Amygdala (tissue), 56 donors: ENCODE measurements at regions not wholly inside any gene's neighbourhood (a gene's known extent, or its start where the extent isn't known, plus 50 kb on each side); places are given as distances from the start of the nearest gene placed in this dataset.
"Not testable (repeated sequence)": the region's sequence is repeated elsewhere in the genome, so short reads cannot be mapped to it uniquely, and the experiment has no call there.

Source experiments
- DNase-seq, 56 donors: peaks; one replicate each; lab custom pipeline; 2025; lab: John Stamatoyannopoulos, UW

DNA sequence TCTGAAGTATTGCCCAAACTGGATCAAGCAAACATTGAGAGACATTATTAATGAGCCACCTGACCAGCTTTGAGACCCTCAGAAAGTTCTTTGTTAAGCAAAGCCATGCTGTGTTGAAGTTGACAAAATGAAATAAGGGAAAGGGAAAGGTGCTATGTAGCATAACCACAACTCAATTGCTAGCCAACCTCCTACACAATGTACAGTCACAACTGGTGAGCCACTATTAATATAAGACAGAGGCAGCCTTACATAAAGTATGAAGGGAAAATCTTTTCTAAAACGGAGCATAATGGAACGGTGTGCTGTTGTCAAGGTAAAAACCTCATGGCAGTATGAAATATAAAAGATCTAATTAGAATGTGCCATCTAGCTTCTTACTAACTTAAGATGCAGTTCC, 375.8 kb upstream of the ST8SIA4 start:
- no peak for DNase-seq

DNA sequence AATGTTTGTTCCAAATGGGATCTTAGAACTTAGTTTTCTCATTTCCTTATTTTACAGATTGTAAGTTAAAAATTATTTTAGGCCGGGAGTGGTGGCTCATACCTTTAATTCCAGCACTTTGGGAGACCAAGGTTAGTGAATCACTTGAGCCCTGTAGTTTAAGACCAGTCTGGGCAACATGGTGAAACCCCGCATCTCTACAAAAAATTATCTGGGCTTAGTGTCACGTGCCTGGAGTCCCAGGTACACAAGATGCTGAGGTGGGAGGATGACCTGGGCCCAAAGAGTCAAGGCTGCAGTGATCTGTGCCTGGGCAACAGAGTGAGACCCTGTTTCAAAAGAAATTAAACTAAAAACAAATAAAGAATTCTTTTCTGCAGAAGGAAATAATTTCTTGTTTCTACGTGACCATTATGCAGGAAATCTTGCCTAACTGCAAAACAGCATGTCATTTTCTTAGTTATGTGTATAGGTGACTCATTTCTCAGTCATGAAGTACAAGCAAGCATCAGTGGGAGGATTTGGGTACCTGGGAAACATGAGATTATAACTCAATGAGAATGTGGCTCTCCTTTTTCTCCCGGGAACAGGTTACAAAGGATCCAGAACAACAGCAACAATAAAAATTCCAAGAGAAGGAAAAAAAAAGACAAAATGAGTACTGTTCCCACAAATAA, 375.1 kb upstream of the ST8SIA4 start:
- no peak for DNase-seq

DNA sequence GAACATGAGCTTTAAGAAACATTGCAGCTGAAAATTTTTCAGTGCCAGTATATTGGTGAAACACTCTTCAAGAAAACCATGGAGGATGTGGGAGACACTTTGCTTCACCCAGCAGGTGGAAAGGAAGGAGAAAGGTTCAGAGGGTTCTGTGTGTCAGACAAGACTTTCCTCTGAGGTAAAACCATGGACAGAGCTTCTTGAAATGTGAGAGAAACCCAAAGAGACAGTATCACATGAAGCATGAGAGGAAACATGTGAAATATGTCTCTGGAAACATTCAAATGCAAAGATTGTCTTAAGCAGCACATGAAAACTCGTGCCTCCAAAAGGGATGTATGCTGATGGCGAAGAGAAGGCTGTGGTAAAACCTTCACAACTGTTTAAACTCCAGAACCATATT, 368.9 kb upstream of the ST8SIA4 start:
- DNase-seq: no peak

DNA sequence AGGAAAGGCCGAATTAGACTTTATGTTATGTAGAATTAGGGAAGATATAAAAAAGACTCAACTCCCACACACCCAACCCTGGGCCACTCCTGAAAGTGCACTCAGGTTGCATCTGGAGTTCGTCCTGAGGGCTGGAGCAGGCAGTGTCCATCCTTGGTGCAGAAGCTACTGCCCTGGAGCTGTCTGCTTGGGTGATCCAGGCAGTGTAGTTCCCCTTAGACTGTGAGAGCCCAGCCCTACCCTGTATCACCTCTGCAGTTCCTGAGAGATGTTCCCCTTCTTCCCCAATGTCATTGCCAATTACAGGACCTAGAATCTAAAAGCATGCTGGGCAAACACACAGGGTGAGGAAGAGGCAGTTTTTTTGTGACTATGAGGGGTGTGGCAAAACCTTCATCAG, 368.3 kb upstream of the ST8SIA4 start:
- DNase-seq: no peak

DNA sequence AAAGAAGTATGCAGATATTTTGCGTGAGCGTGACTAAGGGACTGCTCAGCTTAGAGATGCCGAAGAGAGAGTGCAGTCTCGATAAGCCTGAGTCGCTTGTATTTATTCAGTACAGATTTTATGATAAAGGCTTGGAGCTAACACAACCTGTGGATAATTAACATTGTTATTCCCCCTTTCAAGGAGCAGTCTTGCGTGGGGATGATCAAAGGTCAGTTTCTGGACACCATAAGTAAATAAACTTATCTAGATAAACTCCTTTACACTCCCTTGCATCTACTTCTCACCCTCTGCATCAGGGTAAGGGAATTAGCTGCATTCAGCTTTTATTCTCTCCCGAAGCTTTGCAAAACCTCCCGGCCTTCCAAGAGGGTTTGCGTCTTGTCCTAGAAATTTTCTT, 357.8 kb upstream of the ST8SIA4 start:
- DNase-seq: no peak

DNA sequence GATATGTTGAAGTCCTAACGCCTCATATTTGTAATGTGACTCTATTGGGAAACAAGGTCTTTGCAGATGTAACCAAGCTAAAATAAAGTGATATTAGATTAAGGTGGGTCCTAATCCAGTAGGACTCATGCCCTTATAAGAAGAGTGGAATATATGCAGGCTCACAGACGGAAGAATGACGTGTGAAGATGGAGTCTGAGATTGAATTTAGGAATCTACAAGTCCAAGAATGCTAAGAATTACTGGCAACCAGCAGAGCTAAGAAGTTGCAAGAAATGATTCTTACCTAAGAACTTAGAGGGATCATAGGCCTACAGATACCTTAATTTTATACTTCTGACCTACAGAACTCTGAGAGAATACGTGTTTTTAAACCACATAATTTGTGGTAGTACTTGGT, 350.0 kb upstream of the ST8SIA4 start:
- DNase-seq: no peak

DNA sequence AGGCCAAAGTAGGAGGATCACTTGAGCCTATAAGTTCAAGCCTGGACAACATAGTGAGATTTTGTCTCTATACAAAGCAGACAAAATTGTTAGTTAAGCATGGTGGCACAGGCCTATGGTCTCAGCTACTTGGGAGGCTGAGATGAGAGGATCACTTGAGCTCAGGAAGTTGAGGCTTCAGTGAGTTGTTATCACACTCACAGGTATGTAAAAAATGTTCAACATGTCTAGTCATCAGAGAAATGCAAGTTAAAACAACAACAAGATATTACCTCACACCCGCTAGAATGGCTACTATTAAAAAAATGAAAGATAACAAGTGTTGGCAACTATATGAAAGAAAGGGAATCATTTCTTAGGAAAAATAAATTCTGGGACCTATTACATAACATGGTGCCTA, 341.5 kb upstream of the ST8SIA4 start:
- DNase-seq: no peak

DNA sequence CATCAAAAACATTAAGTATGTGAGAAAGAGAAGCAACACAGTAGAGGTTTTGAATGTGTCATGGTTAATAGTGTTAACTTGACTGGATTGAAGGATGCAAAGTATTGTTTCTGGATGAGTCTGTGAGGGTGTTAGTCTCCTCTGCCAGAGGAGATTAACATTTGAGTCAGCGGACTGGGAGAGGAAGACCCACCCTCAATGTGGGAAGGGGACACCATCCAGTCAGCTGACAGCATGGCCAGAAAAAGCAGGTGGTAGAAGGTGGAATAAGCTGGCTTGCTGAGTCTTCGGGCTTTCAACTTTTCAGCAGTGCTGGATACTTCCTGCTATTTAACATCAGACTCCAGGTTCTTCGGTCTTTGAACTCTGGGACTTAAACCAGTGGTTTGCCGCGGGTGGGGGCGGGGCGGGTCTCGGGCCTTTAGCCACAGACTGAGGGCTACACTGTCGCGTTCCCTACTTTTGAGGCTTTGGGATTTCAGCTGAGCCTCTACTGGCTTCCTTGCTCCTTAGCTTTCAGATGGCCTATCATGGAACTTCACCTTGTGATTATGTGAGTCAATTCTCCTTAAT, 309.9 kb upstream of the ST8SIA4 start:
- no peak for DNase-seq

DNA sequence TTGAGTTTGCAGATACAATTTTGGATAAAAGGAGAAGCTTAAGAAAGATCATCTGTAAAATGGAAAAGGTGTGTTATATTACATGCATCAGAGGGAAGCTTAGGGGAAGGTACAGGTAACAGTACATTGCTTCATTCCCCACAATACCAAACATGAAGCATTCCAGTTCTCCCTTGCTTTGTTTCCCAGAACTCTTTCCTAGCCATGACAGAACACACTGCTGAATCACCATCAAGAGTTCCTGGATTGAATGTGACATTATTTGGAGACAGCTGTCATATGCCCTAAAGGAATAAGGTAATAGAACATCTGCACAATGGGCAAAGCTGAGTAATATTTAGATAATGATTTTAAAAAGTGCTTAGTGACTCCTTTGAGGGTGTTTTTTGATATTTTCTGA, 303.5 kb upstream of the ST8SIA4 start:
- no peak for DNase-seq

DNA sequence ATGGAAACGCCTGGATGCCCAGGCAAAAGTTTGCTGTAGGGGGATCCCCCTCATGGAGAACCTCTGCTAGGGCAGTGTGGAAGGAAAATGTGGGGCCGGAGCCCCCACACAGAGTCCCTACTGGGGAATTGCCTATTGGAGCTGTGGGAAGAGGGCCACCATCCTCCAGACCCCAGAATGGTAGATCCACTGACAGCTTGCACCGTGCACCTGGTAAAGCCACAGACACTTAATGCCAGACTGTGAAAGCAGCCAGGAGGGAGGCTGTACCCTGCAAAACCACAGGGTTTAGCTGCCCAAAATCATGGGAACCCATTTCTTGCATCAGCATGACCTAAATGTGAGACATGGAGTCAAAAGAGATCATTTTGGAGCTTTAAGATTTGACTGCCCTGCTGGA, 302.0 kb upstream of the ST8SIA4 start:
- DNase-seq: not testable (repeated sequence)

DNA sequence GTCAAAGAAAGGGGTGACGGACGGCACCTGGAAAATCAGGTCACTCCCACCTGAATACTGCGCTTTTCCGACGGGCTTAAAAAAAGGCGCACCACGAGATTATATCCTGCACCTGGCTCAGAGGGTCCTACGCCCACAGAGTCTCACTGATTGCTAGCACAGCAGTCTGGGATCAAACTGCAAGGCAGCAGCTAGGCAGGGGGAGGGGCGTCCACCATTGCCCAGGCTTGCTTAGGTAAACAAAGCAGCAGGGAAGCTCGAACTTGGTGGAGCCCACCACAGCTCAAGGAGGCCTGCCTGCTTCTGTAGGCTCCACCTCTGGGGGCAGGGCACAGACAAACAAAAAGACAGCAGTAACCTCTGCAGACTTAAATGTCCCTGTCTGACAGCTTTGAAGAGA, 277.3 kb upstream of the ST8SIA4 start:
- not testable (repeated sequence) for DNase-seq

DNA sequence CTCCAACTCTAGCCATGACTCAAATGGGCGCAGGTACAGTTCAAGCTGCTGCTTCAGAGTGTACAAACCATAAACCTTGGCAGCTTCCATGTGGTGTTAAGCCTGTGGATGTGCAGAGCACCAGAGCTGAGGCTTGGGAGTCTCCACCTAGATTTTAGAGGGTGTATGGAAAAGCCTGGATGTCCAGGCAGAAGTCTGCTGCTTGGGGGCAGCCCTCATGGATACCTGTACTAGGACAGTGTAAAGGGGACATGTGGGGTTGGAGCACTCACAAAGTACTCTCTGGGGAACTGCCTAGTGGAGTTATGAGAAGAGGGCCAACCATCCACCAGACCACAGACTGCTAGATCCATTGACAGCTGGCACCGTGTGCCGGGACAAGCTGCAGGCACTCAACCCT, 273.5 kb upstream of the ST8SIA4 start:
- no peak for DNase-seq

DNA sequence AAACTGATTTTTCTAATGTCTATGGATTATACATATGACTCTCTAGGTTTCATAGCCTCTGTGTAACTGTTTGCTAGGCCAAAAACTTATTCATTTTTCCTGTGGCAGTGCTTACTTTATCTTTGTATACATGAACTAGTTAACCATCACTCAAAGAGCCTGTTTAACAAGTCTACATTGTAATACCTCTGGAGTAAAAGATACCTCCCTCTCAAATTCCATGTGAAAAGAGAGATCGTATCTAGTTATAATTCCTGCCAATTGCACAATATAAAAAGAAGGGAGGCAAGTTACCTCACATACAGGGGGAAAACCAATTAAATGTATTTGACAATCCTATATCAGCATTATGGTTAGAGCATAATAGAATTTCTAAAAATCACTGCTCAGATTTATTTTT, 271.9 kb upstream of the ST8SIA4 start:
- DNase-seq: no peak

DNA sequence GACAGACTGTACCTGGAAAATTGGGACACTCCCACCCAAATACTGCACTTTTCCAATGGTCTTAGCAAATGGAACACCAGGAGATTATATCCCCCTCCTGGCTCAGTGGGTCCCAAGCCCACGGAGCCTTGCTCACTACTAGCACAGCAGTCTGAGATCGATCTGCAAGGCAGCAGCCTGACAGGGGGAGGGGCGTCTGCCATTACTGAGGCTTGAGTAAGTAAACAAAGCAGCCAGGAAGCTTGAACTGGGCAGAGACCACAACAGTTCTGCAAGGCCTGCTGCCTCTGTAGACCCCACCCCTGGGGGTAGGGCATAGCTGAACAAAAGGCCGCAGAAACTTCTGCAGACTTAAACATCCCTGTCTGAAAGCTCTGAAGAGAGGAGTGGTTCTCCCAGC, 260.0 kb upstream of the ST8SIA4 start:
- no peak for DNase-seq

DNA sequence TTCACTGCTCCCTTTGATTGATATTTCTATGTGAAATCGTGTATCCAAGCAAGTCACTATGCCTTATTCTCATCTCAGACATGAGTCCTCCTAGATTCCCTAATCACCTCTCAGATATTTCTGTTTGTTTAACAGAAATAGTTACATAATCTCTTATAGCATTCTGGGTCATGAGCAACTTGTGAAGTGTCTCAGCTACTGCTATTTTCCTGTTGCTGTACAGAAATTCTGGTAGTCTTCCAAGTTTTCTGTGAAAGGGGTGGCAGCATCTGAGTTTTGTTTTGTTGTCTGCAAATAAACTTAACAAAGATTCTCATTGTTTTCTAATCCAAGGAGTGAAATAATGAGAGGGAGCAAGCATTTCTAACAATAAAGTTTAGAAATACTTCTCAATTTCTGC, 256.9 kb upstream of the ST8SIA4 start:
- DNase-seq: peak in 5 of 56 donors; percentile 1 to 13 (median 4)

DNA sequence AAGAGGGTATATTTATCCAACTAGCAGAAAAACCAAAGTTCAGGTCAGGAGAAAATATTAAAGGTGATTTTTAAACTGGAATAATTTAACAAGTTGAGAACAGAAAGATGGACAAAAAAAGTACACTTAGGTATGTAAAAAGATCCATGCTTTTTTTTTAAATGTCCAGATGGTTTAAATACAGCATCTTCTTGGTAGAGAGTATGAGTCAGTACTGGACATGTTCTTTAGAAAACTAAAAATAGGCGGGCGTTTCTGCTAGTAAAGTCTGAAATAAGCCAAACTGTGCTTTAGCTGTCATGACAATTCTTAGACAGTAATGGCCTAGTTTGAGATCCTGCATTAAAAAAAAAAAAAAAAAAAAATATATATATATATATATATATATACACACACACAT, 255.9 kb upstream of the ST8SIA4 start:
- no peak for DNase-seq

DNA sequence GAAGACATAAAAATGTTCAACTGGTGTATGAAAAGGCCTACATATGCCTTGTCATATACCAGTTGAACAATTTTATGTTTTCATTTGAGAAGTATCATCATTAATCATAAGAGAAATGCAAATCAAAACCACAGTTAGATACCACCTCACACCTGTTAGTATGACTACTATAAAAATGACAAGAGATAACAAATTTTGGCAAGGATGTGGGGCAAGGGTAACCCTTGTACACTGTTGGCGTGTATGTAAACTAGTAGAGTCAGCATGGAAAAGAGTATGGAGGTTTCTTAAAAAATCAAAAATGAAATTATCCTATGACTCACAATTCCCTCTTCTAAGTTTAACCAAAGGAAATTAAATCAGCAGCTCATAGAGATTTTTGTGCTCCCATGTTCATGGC, 250.4 kb upstream of the ST8SIA4 start:
- DNase-seq: no peak

DNA sequence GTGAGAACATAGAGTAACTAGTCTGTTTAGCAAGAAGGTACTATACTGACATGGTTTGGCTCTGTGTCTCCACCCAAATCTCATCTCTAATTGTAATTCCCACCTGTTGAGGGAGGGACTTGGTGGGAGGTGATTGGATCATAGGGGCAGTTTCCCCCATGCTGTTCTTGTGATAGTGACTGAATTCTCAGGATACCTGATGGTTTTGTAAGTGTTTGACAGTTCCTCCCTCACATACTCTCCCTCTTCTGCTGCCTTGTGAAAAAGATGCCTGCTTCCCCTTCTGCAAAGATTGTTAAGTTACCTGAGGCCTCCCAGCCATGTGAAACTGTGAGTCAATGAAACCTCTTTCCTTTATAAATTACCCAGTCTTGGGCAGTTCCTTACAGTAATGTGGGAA, 240.4 kb upstream of the ST8SIA4 start:
- no peak for DNase-seq

DNA sequence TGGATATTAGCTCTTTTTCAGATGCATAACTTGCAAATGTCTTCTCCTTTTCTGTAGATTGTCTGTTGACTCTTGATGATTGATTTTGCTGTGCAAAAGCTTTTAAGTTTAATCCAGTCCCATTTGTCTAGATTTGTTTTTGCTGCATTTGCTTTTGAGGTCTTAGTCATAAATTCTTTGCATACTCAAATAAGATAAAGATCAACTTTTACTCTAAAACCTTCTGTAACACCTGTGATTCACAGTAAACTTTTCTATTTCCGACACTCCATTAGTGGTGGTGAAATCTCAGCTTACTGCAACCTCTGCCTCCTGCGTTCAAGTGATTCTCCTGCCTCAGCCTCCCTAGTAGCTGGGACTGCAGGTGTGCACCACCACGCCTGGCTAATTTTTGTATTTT, 239.0 kb upstream of the ST8SIA4 start:
- no peak for DNase-seq

DNA sequence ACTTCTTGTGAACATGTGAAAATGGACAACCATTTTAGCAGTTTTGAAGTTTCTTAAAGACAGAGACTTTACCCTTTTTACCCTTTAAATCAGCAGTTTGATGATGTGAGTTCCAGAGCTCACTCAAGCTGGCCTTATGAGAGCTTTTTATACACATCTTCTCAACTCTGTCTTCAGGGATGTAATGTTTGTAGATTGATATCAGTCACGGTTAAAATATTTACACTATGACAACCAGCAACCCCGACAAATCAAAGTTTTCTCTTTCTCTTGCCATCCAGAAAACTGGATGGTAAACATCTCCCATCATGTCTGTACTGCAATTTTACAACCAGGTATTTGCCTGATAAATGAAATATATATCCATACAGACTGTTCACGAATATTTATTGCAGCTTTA, 233.4 kb upstream of the ST8SIA4 start:
- no peak for DNase-seq

DNA sequence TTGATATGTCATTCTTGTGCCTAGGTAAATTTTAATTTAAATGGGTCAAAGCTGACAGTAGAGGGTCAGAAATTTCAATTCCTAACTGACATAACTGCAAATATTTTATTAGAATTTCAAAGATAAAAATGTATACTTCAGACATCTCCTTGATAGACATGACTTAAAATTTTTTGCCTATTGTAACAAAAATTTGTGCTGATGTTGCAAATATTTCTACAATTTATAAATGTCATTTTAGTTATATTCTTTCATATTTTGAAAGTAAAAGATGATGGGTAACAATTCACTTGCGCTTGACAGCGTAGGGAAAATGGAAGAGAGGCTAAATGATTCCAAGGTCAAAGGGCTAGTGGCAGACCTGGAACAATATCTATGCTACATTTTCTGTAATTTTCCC, 220.3 kb upstream of the ST8SIA4 start:
- no peak for DNase-seq

DNA sequence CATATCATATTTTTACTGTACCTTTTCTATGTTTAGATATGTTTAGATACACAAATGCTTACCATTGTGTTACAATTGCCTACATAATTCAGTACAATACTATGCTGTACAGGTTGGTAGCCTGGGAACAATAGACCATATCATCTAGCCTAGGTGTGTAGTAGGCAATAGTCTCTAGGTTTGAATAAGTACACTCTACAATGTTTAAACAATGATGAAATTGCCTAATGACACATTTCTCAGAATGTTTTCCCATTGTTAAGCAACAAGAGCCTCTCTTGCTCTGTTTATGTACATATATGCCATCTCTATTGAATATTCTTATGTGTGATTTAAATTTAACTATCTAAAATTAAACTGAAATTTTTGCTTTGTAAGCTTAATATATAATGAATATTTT, 209.6 kb upstream of the ST8SIA4 start:
- no peak for DNase-seq

DNA sequence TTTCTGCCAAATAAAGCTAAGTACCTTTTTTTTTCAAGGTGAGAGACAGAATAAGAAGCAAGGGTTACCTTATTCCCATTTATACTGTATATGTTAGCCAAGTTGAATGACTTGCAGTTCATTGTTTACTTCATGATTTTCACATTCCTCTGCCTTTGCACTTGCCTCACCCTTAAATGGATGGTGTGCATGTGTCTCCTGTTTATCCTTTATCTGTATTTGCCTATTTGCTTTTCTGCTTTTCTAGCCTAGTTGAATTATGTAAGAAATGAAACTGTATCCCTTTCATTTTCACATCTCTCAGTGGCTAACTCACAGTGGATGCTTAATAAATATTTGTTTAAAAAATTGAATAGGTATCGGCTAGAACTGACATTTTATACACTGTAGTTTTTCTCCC, 200.8 kb upstream of the ST8SIA4 start:
- no peak for DNase-seq
